GM12872 (cell line): ENCODE measurements at regions not wholly inside any gene's neighbourhood (a gene's known extent, or its start where the extent isn't known, plus 50 kb on each side); places are given as distances from the start of the nearest gene placed in this dataset.

Experiments used
- CTCF ChIP-seq: IDR thresholded peaks from 3 replicates; pipeline ENCODE4 v1.5.1; 2011; ENCODE audit warnings: low read depth, mild to moderate bottlenecking, low read length, moderate library complexity; ENCODE audit not compliant: insufficient read depth

- no peak for TF ChIP-seq CTCF
These were observed 277.3 kb upstream of the TRPC5 start for GRCh38 chrX:112359906-112360305.

DNA sequence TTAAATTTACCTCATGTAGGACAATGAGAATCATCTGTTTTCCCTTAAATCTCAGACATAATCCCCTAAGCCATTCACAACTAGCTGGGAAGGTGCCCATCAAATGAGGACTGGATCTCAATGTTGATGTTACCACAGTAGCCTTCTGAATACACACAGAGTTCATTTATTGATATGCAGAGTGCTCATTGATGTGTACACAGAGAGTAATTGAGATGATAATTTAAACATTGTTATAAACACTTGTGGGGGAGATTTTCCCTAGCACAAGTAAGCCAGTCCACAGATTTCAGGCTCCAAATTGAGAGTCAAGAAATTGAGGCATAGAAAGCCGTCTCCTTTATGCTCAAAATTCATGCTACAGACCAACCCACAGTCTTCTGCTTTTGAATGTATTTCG is 273.4 kb upstream of the TRPC5 start:
- TF ChIP-seq CTCF = no peak

GRCh38 chrX:112341598-112341997 is 259.0 kb upstream of the TRPC5 start:
- TF ChIP-seq CTCF = no peak

GRCh38 chrX:112313201-112313600 is 230.6 kb upstream of the TRPC5 start:
- no peak for TF ChIP-seq CTCF

- TF ChIP-seq CTCF = no peak
These were observed 223.5 kb upstream of the TRPC5 start for GRCh38 chrX:112306027-112306426.

- TF ChIP-seq CTCF = no peak
These were observed 197.4 kb upstream of the TRPC5 start for GRCh38 chrX:112279940-112280339.

DNA sequence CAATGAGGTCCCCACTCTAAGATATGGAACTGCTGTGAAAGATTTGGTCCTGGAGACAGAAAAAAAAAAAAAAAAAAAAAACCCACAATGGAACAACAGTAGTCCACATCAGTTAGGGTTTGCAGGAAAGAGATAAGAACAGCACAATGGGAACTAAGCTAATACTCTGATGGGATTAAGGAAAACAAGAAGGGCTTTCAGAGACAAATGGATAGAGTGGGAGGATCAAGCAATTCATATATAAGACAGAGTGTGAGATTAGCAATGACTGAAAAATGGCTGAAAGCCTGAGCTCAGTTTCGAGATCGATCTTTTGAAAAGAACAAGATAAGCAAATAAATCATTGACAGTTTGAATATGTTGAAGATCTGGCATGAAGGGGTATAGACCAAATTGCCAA is 188.4 kb upstream of the TRPC5 start:
- TF ChIP-seq CTCF = no peak

- no peak for TF ChIP-seq CTCF
These were observed 183.6 kb upstream of the TRPC5 start for GRCh38 chrX:112266136-112266535.
